HG02852 (cell line): ENCODE measurements at regions not wholly inside any gene's neighbourhood (a gene's known extent, or its start where the extent isn't known, plus 50 kb on each side); places are given as distances from the start of the nearest gene placed in this dataset.

Experiments used
- ATAC-seq: cut with Tn5 transposase; IDR thresholded peaks from one replicate; pipeline ENCODE4 v1.9.1; 2021; ENCODE audit warnings: mild to moderate bottlenecking, moderate library complexity; ENCODE audit not compliant: unreplicated experiment

- ATAC-seq = no peak
Observed at GRCh38 chr14:39948235-39948634, 516.0 kb upstream of the FBXO33 start.

GRCh38 chr14:39946807-39947206 is 514.6 kb upstream of the FBXO33 start:
- ATAC-seq = no peak

- no peak for ATAC-seq
Observed at GRCh38 chr14:39939023-39939422, 506.8 kb upstream of the FBXO33 start.

- peak; percentile 96 for ATAC-seq
Observed at GRCh38 chr14:39912192-39913100, 480.2 kb upstream of the FBXO33 start.

- no peak for ATAC-seq
Observed at GRCh38 chr14:39897657-39898056, 465.4 kb upstream of the FBXO33 start.

- ATAC-seq = no peak
Observed at GRCh38 chr14:39890026-39890425, 457.8 kb upstream of the FBXO33 start.

- no peak for ATAC-seq
Observed at GRCh38 chr14:39884091-39884490, 451.9 kb upstream of the FBXO33 start.

GRCh38 chr14:39880965-39881364 is 448.7 kb upstream of the FBXO33 start:
- no peak for ATAC-seq

- no peak for ATAC-seq
Observed at GRCh38 chr14:39880106-39880695, 448.0 kb upstream of the FBXO33 start.

- no peak for ATAC-seq
Observed at GRCh38 chr14:39877577-39878190, 445.5 kb upstream of the FBXO33 start.

GRCh38 chr14:39876916-39877315 is 444.7 kb upstream of the FBXO33 start:
- ATAC-seq = no peak

- peak; percentile 46 for ATAC-seq
Observed at GRCh38 chr14:39875028-39875427, 442.8 kb upstream of the FBXO33 start.

GRCh38 chr14:39873791-39874190 is 441.6 kb upstream of the FBXO33 start:
- ATAC-seq = no peak

- no peak for ATAC-seq
Observed at GRCh38 chr14:39868949-39869348, 436.7 kb upstream of the FBXO33 start.

- no peak for ATAC-seq
Observed at GRCh38 chr14:39868251-39868650, 436.0 kb upstream of the FBXO33 start.

GRCh38 chr14:39863441-39863840 is 431.2 kb upstream of the FBXO33 start:
- no peak for ATAC-seq

- no peak for ATAC-seq
Observed at GRCh38 chr14:39861696-39862095, 429.5 kb upstream of the FBXO33 start.

- no peak for ATAC-seq
Observed at GRCh38 chr14:39861229-39861600, 429.0 kb upstream of the FBXO33 start.

GRCh38 chr14:39860596-39861228 is 428.5 kb upstream of the FBXO33 start:
- ATAC-seq = no peak

GRCh38 chr14:39859314-39859713 is 427.1 kb upstream of the FBXO33 start:
- ATAC-seq = no peak

- no peak for ATAC-seq
Observed at GRCh38 chr14:39857376-39858055, 425.3 kb upstream of the FBXO33 start.
